ENCODE measurements at regions not wholly inside any gene's neighbourhood (a gene's known extent, or its start where the extent isn't known, plus 50 kb on each side); places are given as distances from the start of the nearest gene placed in this dataset.
"Not testable (repeated sequence)": the region's sequence is repeated elsewhere in the genome, so short reads cannot be mapped to it uniquely, and the experiment has no call there.

DNA sequence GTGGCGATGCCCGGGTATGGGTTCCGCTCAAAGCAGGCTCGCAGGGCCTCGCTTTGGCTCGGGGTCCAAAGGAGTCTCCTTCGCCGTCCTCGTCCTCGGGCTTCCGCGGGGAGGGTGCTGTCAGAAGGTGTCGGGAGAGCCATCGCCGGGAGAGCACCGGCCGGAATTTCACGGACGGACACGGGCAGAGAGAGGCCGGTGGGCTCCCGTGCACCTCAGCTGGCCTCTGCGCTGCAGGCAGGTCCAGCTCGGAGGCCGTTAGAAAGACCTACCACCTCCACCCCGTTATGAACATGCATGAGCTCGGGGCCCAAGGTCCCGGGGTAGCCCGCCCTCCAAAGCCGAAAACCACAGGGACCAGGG lies 1846.0 kb upstream of the DEFB115 start:
- H3K27ac ChIP-seq (ENCODE audit: control insufficient read depth, insufficient read depth); H3K79me2 ChIP-seq (ENCODE audit: control insufficient read depth, insufficient read depth, low read length); H4K20me1 ChIP-seq (ENCODE audit: control insufficient read depth, insufficient read depth); in situ Hi-C loops (cut with MboI); CTCF ChIA-PET; intact Hi-C loops (cut with micrococcal nuclease; ENCODE audit: unreplicated experiment); H3K4me3 ChIP-seq; POLR2A ChIA-PET; FAIRE-seq; H3K4me2 ChIP-seq (ENCODE audit: control insufficient read depth, insufficient read depth); H3K27me3 ChIP-seq (replicated peaks in 1 of 2; ENCODE audit: control insufficient read depth in 2 of 2, insufficient read depth in 2 of 2, low read length in 1 of 2); BruUV-seq (replicated peaks); SMC1A ChIA-PET (ENCODE audit: uncharacterized antibody, unreplicated experiment); RAD21 ChIA-PET (ENCODE audit: unreplicated experiment); H3K9ac ChIP-seq (ENCODE audit: control insufficient read depth, insufficient read depth, low read length); H3K9me3 ChIP-seq (replicated peaks; ENCODE audit: control insufficient read depth, insufficient read depth, low read length); ATAC-seq; H3K4me1 ChIP-seq (ENCODE audit: control insufficient read depth, insufficient read depth, low read length); H3K36me3 ChIP-seq (ENCODE audit: control insufficient read depth in 2 of 2, insufficient read depth in 2 of 2, low read length in 1 of 2); H2AFZ ChIP-seq (ENCODE audit: control insufficient read depth, low read depth, low read length); DNase-seq (ENCODE audit: low read depth, low spot score): not testable (repeated sequence)
- WGBS (ENCODE audit: insufficient coverage, insufficient replicate concordance, low lambda C conversion rate, missing lambda C conversion rate): 51% methylated on average over 29 of the region's 30 CpGs

DNA sequence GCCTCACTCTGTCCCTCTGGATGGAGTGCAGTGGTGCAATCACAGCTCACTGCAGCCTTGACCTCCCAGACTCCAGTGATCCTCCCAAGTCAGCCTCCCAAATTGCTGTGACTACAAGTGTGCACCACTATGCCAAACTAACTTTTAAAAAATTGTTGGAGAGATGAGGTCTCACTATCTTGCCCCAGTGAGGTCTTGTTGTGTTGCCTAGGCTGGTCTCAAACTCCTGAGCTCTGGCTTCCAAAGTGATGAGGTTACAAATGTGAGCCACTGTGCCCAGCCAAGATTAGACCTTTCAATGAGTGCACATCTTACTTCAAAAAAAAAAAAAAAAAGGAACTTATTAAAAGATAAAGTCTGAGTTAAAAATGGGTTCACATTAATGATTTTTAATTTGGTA lies 1838.1 kb upstream of the DEFB115 start:
- FAIRE-seq: no peak
- ChIA-PET RAD21 (ENCODE audit: unreplicated experiment) (no interaction called here), POLR2A (no interaction called here), SMC1A (ENCODE audit: uncharacterized antibody, unreplicated experiment) (no interaction called here), CTCF (no interaction called here)
- no peaks in the 10 kb centered on the region for H3K27me3 ChIP-seq (replicated peaks in 1 of 2; ENCODE audit: control insufficient read depth in 2 of 2, insufficient read depth in 2 of 2, low read length in 1 of 2)
- BruUV-seq (replicated peaks): no TSS peak
- H3K9me3 ChIP-seq (replicated peaks; ENCODE audit: control insufficient read depth, insufficient read depth, low read length): no peaks in the 10 kb centered on the region
- no peak overlapping the region for H3K4me2 ChIP-seq (ENCODE audit: control insufficient read depth, insufficient read depth)
- no peak overlapping the region for H3K9ac ChIP-seq (ENCODE audit: control insufficient read depth, insufficient read depth, low read length)
- ATAC-seq: no peak
- H3K36me3 ChIP-seq (ENCODE audit: control insufficient read depth in 2 of 2, insufficient read depth in 2 of 2, low read length in 1 of 2): no peaks in the 10 kb centered on the region
- H3K4me1 ChIP-seq (ENCODE audit: control insufficient read depth, insufficient read depth, low read length): no peaks in the 10 kb centered on the region
- in situ Hi-C loops (cut with MboI) (no loop called here), intact Hi-C loops (cut with micrococcal nuclease; ENCODE audit: unreplicated experiment) (no loop called here)
- no peak overlapping the region for H2AFZ ChIP-seq (ENCODE audit: control insufficient read depth, low read depth, low read length)
- H3K79me2 ChIP-seq (ENCODE audit: control insufficient read depth, insufficient read depth, low read length): no peaks in the 10 kb centered on the region
- no peak overlapping the region for H3K27ac ChIP-seq (ENCODE audit: control insufficient read depth, insufficient read depth)
- H3K4me3 ChIP-seq: no peak overlapping the region
- no peak for DNase-seq (ENCODE audit: low read depth, low spot score)
- H4K20me1 ChIP-seq (ENCODE audit: control insufficient read depth, insufficient read depth): no peaks in the 10 kb centered on the region
- TF ChIP-seq, protein P1, sequence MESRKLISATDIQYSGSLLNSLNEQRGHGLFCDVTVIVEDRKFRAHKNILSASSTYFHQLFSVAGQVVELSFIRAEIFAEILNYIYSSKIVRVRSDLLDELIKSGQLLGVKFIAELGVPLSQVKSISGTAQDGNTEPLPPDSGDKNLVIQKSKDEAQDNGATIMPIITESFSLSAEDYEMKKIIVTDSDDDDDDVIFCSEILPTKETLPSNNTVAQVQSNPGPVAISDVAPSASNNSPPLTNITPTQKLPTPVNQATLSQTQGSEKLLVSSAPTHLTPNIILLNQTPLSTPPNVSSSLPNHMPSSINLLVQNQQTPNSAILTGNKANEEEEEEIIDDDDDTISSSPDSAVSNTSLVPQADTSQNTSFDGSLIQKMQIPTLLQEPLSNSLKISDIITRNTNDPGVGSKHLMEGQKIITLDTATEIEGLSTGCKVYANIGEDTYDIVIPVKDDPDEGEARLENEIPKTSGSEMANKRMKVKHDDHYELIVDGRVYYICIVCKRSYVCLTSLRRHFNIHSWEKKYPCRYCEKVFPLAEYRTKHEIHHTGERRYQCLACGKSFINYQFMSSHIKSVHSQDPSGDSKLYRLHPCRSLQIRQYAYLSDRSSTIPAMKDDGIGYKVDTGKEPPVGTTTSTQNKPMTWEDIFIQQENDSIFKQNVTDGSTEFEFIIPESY (IDR thresholded peaks at IDR 0.05): no peak
- TF ChIP-seq ZNF384 (IDR thresholded peaks at IDR 0.05; ENCODE audit: borderline replicate concordance, low read depth, low read length) (no peak), NR2F1 (conservative IDR thresholded peaks at IDR 0.05) (no peak), CBX5 (IDR thresholded peaks at IDR 0.05; ENCODE audit: low read depth) (no peak), POLR2AphosphoS5 (IDR thresholded peaks at IDR 0.05; ENCODE audit: low read length) (no peak), EED (IDR thresholded peaks at IDR 0.05; ENCODE audit: low read depth) (no peak), ETV6 (conservative IDR thresholded peaks at IDR 0.05 in 1 of 2, IDR thresholded peaks at IDR 0.05 in 1 of 2; ENCODE audit: borderline replicate concordance in 1 of 2, low read depth in 1 of 2) (no peak), EP300 (IDR thresholded peaks at IDR 0.05; ENCODE audit: borderline replicate concordance in 1 of 2, control insufficient read depth in 1 of 2, low read depth in 2 of 2, low read length in 2 of 2) (no peak), RB1 (IDR thresholded peaks at IDR 0.05; ENCODE audit: borderline replicate concordance) (no peak), PAX5 (IDR thresholded peaks at IDR 0.05; ENCODE audit: borderline replicate concordance, low read depth, low read length) (no peak), MXI1 (IDR thresholded peaks at IDR 0.05; ENCODE audit: low read depth, low read length) (no peak), BACH1 (IDR thresholded peaks at IDR 0.05; ENCODE audit: borderline replicate concordance) (no peak)
- TF ChIP-seq, protein P2, sequence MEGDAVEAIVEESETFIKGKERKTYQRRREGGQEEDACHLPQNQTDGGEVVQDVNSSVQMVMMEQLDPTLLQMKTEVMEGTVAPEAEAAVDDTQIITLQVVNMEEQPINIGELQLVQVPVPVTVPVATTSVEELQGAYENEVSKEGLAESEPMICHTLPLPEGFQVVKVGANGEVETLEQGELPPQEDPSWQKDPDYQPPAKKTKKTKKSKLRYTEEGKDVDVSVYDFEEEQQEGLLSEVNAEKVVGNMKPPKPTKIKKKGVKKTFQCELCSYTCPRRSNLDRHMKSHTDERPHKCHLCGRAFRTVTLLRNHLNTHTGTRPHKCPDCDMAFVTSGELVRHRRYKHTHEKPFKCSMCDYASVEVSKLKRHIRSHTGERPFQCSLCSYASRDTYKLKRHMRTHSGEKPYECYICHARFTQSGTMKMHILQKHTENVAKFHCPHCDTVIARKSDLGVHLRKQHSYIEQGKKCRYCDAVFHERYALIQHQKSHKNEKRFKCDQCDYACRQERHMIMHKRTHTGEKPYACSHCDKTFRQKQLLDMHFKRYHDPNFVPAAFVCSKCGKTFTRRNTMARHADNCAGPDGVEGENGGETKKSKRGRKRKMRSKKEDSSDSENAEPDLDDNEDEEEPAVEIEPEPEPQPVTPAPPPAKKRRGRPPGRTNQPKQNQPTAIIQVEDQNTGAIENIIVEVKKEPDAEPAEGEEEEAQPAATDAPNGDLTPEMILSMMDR (IDR thresholded peaks at IDR 0.05 in 2 of 3, conservative IDR thresholded peaks at IDR 0.05 in 1 of 3; ENCODE audit: control insufficient read depth in 2 of 3, extremely low read depth in 1 of 3, insufficient read depth in 1 of 3, low read depth in 3 of 3, low read length in 3 of 3): no peak
- TF ChIP-seq, protein P3, sequence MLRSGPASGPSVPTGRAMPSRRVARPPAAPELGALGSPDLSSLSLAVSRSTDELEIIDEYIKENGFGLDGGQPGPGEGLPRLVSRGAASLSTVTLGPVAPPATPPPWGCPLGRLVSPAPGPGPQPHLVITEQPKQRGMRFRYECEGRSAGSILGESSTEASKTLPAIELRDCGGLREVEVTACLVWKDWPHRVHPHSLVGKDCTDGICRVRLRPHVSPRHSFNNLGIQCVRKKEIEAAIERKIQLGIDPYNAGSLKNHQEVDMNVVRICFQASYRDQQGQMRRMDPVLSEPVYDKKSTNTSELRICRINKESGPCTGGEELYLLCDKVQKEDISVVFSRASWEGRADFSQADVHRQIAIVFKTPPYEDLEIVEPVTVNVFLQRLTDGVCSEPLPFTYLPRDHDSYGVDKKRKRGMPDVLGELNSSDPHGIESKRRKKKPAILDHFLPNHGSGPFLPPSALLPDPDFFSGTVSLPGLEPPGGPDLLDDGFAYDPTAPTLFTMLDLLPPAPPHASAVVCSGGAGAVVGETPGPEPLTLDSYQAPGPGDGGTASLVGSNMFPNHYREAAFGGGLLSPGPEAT (IDR thresholded peaks at IDR 0.05; ENCODE audit: low read depth): no peak

All from GM12878 (cell line).